ENCODE measurements at regions not wholly inside any gene's neighbourhood (a gene's known extent, or its start where the extent isn't known, plus 50 kb on each side); places are given as distances from the start of the nearest gene placed in this dataset.

GRCh38 chr13:95456815-95457214 lies 95.7 kb upstream of the CLDN10 start:
- Histone ChIP-seq H3K27me3 (ENCODE audit: control insufficient read depth, insufficient read depth, low read length) (no peaks in the 10 kb centered on the region), H3K36me3 (ENCODE audit: control insufficient read depth, insufficient read depth, low read length) (no peaks in the 10 kb centered on the region)

GRCh38 chr13:95457294-95457693 lies 95.2 kb upstream of the CLDN10 start:
- Histone ChIP-seq H3K27me3 (ENCODE audit: control insufficient read depth, insufficient read depth, low read length) (no peaks in the 10 kb centered on the region), H3K36me3 (ENCODE audit: control insufficient read depth, insufficient read depth, low read length) (no peaks in the 10 kb centered on the region), H3K4me3 (ENCODE audit: low read depth, low read length) (no peak overlapping the region)
- no peak for TF ChIP-seq CTCF (IDR thresholded peaks at IDR 0.05; ENCODE audit: insufficient read depth, low read length, poor library complexity, severe bottlenecking)
- no peak for DNase-seq (ENCODE audit: low read depth)

More at GRCh38 chr13:95456815-95457214, 95.7 kb upstream of the CLDN10 start:
- DNase-seq (ENCODE audit: low read depth): no peak
- no peak for TF ChIP-seq CTCF (IDR thresholded peaks at IDR 0.05; ENCODE audit: insufficient read depth, low read length, poor library complexity, severe bottlenecking)
- H3K4me3 ChIP-seq (ENCODE audit: low read depth, low read length): no peak overlapping the region

GRCh38 chr13:95462801-95463200 lies 89.7 kb upstream of the CLDN10 start:
- no peak for TF ChIP-seq CTCF (IDR thresholded peaks at IDR 0.05; ENCODE audit: insufficient read depth, low read length, poor library complexity, severe bottlenecking)
- Histone ChIP-seq H3K27me3 (ENCODE audit: control insufficient read depth, insufficient read depth, low read length) (no peaks in the 10 kb centered on the region), H3K4me3 (ENCODE audit: low read depth, low read length) (no peak overlapping the region), H3K36me3 (ENCODE audit: control insufficient read depth, insufficient read depth, low read length) (no peaks in the 10 kb centered on the region)
- DNase-seq (ENCODE audit: low read depth): no peak

GRCh38 chr13:95463531-95463930 lies 89.0 kb upstream of the CLDN10 start:
- DNase-seq (ENCODE audit: low read depth): no peak
- no peak for TF ChIP-seq CTCF (IDR thresholded peaks at IDR 0.05; ENCODE audit: insufficient read depth, low read length, poor library complexity, severe bottlenecking)
- no peaks in the 10 kb centered on the region for H3K27me3 ChIP-seq (ENCODE audit: control insufficient read depth, insufficient read depth, low read length)
- no peak overlapping the region for H3K4me3 ChIP-seq (ENCODE audit: low read depth, low read length)
- H3K36me3 ChIP-seq (ENCODE audit: control insufficient read depth, insufficient read depth, low read length): no peaks in the 10 kb centered on the region

GRCh38 chr13:95470574-95471366 lies 81.8 kb upstream of the CLDN10 start:
- H3K27me3 ChIP-seq (ENCODE audit: control insufficient read depth, insufficient read depth, low read length): no peaks in the 10 kb centered on the region
- no peak for DNase-seq (ENCODE audit: low read depth)
- no peaks in the 10 kb centered on the region for H3K36me3 ChIP-seq (ENCODE audit: control insufficient read depth, insufficient read depth, low read length)
- H3K4me3 ChIP-seq (ENCODE audit: low read depth, low read length): no peak overlapping the region
- no peak for TF ChIP-seq CTCF (IDR thresholded peaks at IDR 0.05; ENCODE audit: insufficient read depth, low read length, poor library complexity, severe bottlenecking)

- Histone ChIP-seq H3K36me3 (ENCODE audit: control insufficient read depth, insufficient read depth, low read length) (no peaks in the 10 kb centered on the region), H3K27me3 (ENCODE audit: control insufficient read depth, insufficient read depth, low read length) (no peaks in the 10 kb centered on the region), H3K4me3 (ENCODE audit: low read depth, low read length) (no peak overlapping the region)
- TF ChIP-seq CTCF (IDR thresholded peaks at IDR 0.05; ENCODE audit: insufficient read depth, low read length, poor library complexity, severe bottlenecking): no peak
- no peak for DNase-seq (ENCODE audit: low read depth)
Observed at GRCh38 chr13:95471960-95472359, 80.6 kb upstream of the CLDN10 start.
